Breast epithelium (tissue), 4 donors: ENCODE measurements at regions not wholly inside any gene's neighbourhood (a gene's known extent, or its start where the extent isn't known, plus 50 kb on each side); places are given as distances from the start of the nearest gene placed in this dataset.

Source experiments
- DNase-seq, 2 donors: peaks; one replicate each; pipeline ENCODE4 v3.0.0-alpha.2; 2019; ENCODE audit warnings: low spot score in 2 of 2
- H3K27ac ChIP-seq, 2 donors: fragments of 200-600 bp; sonication (generic) in 1 of 2; one replicate each; pipeline ENCODE4 v1.5.1; 2016 to 2019; ENCODE audit warnings: mild to moderate bottlenecking in 1 of 2
- H3K27me3 ChIP-seq, 2 donors: fragments of 200-600 bp; sonication (generic) in 1 of 2; one replicate each; pipeline versions ENCODE4 v1.5.1 to v1.6.0; 2017 to 2019; ENCODE audit warnings: control low read depth in 1 of 2, mild to moderate bottlenecking in 1 of 2
- H3K36me3 ChIP-seq: fragments of 200-600 bp; one replicate; pipeline ENCODE4 v1.5.1; 2019
- H3K4me1 ChIP-seq, 2 donors: fragments of 200-600 bp; sonication (generic); one replicate each; pipeline ENCODE4 v1.5.1; 2016 to 2019; ENCODE audit warnings: control low read depth in 1 of 2
- H3K4me3 ChIP-seq, 3 donors: fragments of 200-600 bp; sonication (generic); 1 replicate in 2 of 3; 2 replicates in 1 of 3; pipeline ENCODE4 v1.5.1; 2016 to 2019; ENCODE audit warnings: mild to moderate bottlenecking in 3 of 3, moderate library complexity in 2 of 3
- H3K9me3 ChIP-seq, 2 donors: fragments of 200-600 bp; sonication (generic) in 1 of 2; one replicate each; pipeline ENCODE4 v1.5.1; 2016 to 2019; ENCODE audit warnings: control low read depth in 1 of 2
- CTCF ChIP-seq, 3 donors: fragments of 450-650 bp; IDR thresholded peaks; one replicate each; pipeline ENCODE4 v1.5.1; 2016 to 2017; ENCODE audit warnings: antibody characterized with exemption in 3 of 3, mild to moderate bottlenecking in 3 of 3, moderate library complexity in 3 of 3
- POLR2A ChIP-seq: fragments of 450-650 bp; IDR thresholded peaks from one replicate; pipeline ENCODE4 v1.6.1; 2016; ENCODE audit warnings: antibody characterized with exemption, mild to moderate bottlenecking, moderate library complexity
- POLR2AphosphoS5 ChIP-seq, 3 donors: sonication (generic); formaldehyde crosslinking; IDR thresholded peaks; one replicate each; pipeline ENCODE4 v1.6.1; 2017; ENCODE audit warnings: antibody characterized with exemption in 3 of 3
- intact Hi-C: fragments of 100-400 bp; cut with DNase I; formaldehyde crosslinking; loops from one replicate; pipeline ENCODE4 v1.15.1; 2023; ENCODE audit warnings: low total_unique reads

GRCh38 chr15:31934821-31935220, 95.5 kb upstream of the CHRNA7 start:
- Histone ChIP-seq H3K4me3 (no peak overlapping the region), H3K36me3 (no peaks in the 10 kb centered on the region), H3K4me1 (no peaks in the 10 kb centered on the region), H3K27me3 (no peaks in the 10 kb centered on the region), H3K27ac (no peak overlapping the region), H3K9me3 (no peaks in the 10 kb centered on the region)
- intact Hi-C loops: no loop called here
- TF ChIP-seq POLR2AphosphoS5 (IDR thresholded peaks at IDR 0.05): no peak
- TF ChIP-seq CTCF (IDR thresholded peaks at IDR 0.05): no peak
- TF ChIP-seq POLR2A: no peak
- no peak for DNase-seq

GRCh38 chr15:31953478-31953877, 76.8 kb upstream of the CHRNA7 start:
- peaks cover 0 to 4% of the 10 kb centered on the region in 2 donors for H3K27me3 ChIP-seq
- H3K27ac ChIP-seq: no peak overlapping the region
- intact Hi-C loops: no loop called here
- H3K36me3 ChIP-seq: no peaks in the 10 kb centered on the region
- no peak for DNase-seq
- no peaks in the 10 kb centered on the region for H3K4me1 ChIP-seq
- TF ChIP-seq POLR2A (no peak), CTCF (IDR thresholded peaks at IDR 0.05) (no peak), POLR2AphosphoS5 (IDR thresholded peaks at IDR 0.05) (no peak)
- H3K4me3 ChIP-seq: no peak overlapping the region
- peaks cover 0 to 22% of the 10 kb centered on the region in 2 donors for H3K9me3 ChIP-seq

GRCh38 chr15:31954374-31955172, 75.7 kb upstream of the CHRNA7 start:
- Histone ChIP-seq H3K27me3 (peaks cover 0 to 4% of the 10 kb centered on the region in 2 donors), H3K4me1 (no peaks in the 10 kb centered on the region), H3K36me3 (no peaks in the 10 kb centered on the region), H3K4me3 (no peak overlapping the region), H3K27ac (no peak overlapping the region), H3K9me3 (peaks cover 0 to 30% of the 10 kb centered on the region in 2 donors)
- DNase-seq: no peak
- no peak for TF ChIP-seq CTCF (IDR thresholded peaks at IDR 0.05)
- TF ChIP-seq POLR2A: no peak
- no peak for TF ChIP-seq POLR2AphosphoS5 (IDR thresholded peaks at IDR 0.05)
- intact Hi-C loops: no loop called here

GRCh38 chr15:31955734-31956133, 74.6 kb upstream of the CHRNA7 start:
- H3K9me3 ChIP-seq: peaks cover 11 to 41% of the 10 kb centered on the region in 2 donors
- H3K4me1 ChIP-seq: no peaks in the 10 kb centered on the region
- DNase-seq: no peak
- H3K27ac ChIP-seq: no peak overlapping the region
- TF ChIP-seq POLR2A (no peak), CTCF (IDR thresholded peaks at IDR 0.05) (no peak), POLR2AphosphoS5 (IDR thresholded peaks at IDR 0.05) (no peak)
- intact Hi-C loops: no loop called here
- H3K27me3 ChIP-seq: peaks cover 0 to 4% of the 10 kb centered on the region in 2 donors
- no peak overlapping the region for H3K4me3 ChIP-seq
- no peaks in the 10 kb centered on the region for H3K36me3 ChIP-seq

GRCh38 chr15:31957581-31957980, 72.7 kb upstream of the CHRNA7 start:
- no peak for TF ChIP-seq POLR2AphosphoS5 (IDR thresholded peaks at IDR 0.05)
- TF ChIP-seq POLR2A: no peak
- no peak for TF ChIP-seq CTCF (IDR thresholded peaks at IDR 0.05)
- no peaks in the 10 kb centered on the region for H3K36me3 ChIP-seq
- no peak for DNase-seq
- H3K27me3 ChIP-seq: peaks cover 0 to 4% of the 10 kb centered on the region in 2 donors
- intact Hi-C loops: no loop called here
- no peak overlapping the region for H3K27ac ChIP-seq
- no peaks in the 10 kb centered on the region for H3K4me1 ChIP-seq
- H3K9me3 ChIP-seq: peaks cover 12 to 43% of the 10 kb centered on the region in 2 donors
- H3K4me3 ChIP-seq: no peak overlapping the region
